GM23248 (cell line): ENCODE measurements at regions not wholly inside any gene's neighbourhood (a gene's known extent, or its start where the extent isn't known, plus 50 kb on each side); places are given as distances from the start of the nearest gene placed in this dataset.

ENCODE experiments used
- EZH2 ChIP-seq: fragments of 200-600 bp; sonication (generic); IDR thresholded peaks from 2 replicates; pipeline ENCODE4 v1.6.1; 2018; ENCODE audit warnings: antibody characterized with exemption, mild to moderate bottlenecking; ENCODE audit not compliant: insufficient read depth, poor library complexity, severe bottlenecking
- EZH2phosphoT487 ChIP-seq: fragments of 200-600 bp; sonication (generic); IDR thresholded peaks from 2 replicates; pipeline ENCODE4 v1.6.1; 2018; ENCODE audit warnings: antibody characterized with exemption, moderate library complexity, mild to moderate bottlenecking, low read depth; ENCODE audit not compliant: insufficient read depth

GRCh38 chr2:128521482-128521881 lies 202.8 kb upstream of the HS6ST1 start:
- TF ChIP-seq EZH2 (no peak), EZH2phosphoT487 (no peak)
